ENCODE measurements at regions not wholly inside any gene's neighbourhood (a gene's known extent, or its start where the extent isn't known, plus 50 kb on each side); places are given as distances from the start of the nearest gene placed in this dataset.

DNA sequence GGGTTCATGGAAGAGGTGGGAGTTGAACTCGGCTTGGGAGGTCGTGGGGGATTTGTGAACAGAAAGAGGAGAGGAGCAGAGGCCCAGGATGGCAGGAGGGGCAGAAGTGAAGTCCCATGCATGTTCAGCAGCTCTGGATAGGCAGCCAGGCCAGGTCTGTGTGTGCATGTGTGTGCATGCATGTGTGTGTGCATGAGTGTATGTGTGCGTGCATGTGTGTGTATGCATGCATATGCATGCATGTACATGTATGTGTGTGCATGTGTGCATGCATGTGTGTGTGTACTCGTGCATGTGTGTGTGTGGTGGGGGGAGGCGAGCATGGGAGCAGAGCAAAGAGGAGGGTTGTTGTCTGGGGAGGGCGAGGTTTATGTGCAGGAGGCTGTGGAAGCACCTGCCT, 178.4 kb downstream of the RPLP1 start:
- intact Hi-C loops (cut with DNase I): no loop called here
- no peak overlapping the region for H3K27ac ChIP-seq
- no peaks in the 10 kb centered on the region for H3K4me1 ChIP-seq (ENCODE audit: insufficient read depth)
- DNase-seq: no peak
- H3K9me3 ChIP-seq: no peaks in the 10 kb centered on the region
- TF ChIP-seq, protein P1, sequence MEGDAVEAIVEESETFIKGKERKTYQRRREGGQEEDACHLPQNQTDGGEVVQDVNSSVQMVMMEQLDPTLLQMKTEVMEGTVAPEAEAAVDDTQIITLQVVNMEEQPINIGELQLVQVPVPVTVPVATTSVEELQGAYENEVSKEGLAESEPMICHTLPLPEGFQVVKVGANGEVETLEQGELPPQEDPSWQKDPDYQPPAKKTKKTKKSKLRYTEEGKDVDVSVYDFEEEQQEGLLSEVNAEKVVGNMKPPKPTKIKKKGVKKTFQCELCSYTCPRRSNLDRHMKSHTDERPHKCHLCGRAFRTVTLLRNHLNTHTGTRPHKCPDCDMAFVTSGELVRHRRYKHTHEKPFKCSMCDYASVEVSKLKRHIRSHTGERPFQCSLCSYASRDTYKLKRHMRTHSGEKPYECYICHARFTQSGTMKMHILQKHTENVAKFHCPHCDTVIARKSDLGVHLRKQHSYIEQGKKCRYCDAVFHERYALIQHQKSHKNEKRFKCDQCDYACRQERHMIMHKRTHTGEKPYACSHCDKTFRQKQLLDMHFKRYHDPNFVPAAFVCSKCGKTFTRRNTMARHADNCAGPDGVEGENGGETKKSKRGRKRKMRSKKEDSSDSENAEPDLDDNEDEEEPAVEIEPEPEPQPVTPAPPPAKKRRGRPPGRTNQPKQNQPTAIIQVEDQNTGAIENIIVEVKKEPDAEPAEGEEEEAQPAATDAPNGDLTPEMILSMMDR (IDR thresholded peaks at IDR 0.05): no peak
- TF ChIP-seq EP300 (IDR thresholded peaks at IDR 0.05) (no peak), POLR2A (IDR thresholded peaks at IDR 0.05) (no peak)
- no peaks in the 10 kb centered on the region for H3K27me3 ChIP-seq
- 61 to 66% (median 66%) methylated on average over 6 of the region's 6 CpGs for WGBS, 3 donors
- H3K36me3 ChIP-seq: no peaks in the 10 kb centered on the region
- no peak overlapping the region for H3K4me3 ChIP-seq

DNA sequence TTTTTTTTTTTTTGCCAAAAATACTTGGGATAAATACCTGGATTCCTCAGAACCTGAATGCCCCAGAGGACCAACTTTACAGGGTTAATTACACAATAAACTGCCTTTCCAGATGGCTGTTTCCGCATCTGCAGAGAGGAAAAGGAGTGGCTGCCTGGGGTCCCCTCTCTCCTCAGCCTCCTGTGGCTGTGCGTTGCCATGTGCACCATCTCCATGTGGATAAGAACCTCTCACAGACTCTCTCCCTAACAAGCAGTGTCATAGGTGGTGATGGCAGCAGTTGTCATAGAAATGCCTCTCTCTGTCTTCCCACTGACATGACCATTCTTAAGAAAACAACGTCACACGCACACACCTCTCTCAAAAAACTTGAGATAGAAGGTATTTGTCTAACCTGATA, 179.4 kb downstream of the RPLP1 start:
- no peak for TF ChIP-seq EP300 (IDR thresholded peaks at IDR 0.05)
- TF ChIP-seq POLR2A (IDR thresholded peaks at IDR 0.05): no peak
- TF ChIP-seq, protein P1 (IDR thresholded peaks at IDR 0.05): no peak
- Histone ChIP-seq H3K4me1 (ENCODE audit: insufficient read depth) (no peaks in the 10 kb centered on the region), H3K9me3 (no peaks in the 10 kb centered on the region), H3K27ac (no peak overlapping the region), H3K36me3 (no peaks in the 10 kb centered on the region), H3K27me3 (no peaks in the 10 kb centered on the region), H3K4me3 (no peak overlapping the region)
- WGBS, 3 donors: 70 to 84% (median 74%) methylated on average over 4 of the region's 4 CpGs
- no peak for DNase-seq
- intact Hi-C loops (cut with DNase I): no loop called here

DNA sequence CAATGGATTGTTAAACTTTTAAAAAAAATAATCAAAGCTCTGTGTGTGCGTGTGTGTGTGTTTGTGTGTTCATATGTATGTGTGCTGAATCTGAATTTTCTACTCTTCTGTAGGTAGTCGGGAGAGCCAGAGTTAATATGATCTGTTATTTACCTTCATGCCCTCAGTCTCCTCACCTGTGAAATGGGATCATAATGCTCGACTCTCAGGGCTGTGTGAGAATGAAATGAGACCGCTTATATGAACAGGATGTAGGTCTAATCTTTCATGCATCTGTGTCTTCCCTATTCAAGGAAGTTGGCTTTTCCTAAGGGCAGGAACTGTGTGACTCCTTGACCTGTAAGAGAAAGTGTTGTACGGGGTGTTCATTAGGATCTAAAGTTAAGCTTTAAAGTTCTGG, 182.2 kb downstream of the RPLP1 start:
- 82 to 90% (median 86%) methylated on average over 5 of the region's 5 CpGs for WGBS, 3 donors
- H3K27me3 ChIP-seq: no peaks in the 10 kb centered on the region
- H3K9me3 ChIP-seq: no peaks in the 10 kb centered on the region
- no peak overlapping the region for H3K4me3 ChIP-seq
- H3K36me3 ChIP-seq: no peaks in the 10 kb centered on the region
- no peak for DNase-seq
- H3K4me1 ChIP-seq (ENCODE audit: insufficient read depth): no peaks in the 10 kb centered on the region
- no peak overlapping the region for H3K27ac ChIP-seq
- no peak for TF ChIP-seq POLR2A (IDR thresholded peaks at IDR 0.05)
- TF ChIP-seq, protein P1 (IDR thresholded peaks at IDR 0.05): no peak
- TF ChIP-seq EP300 (IDR thresholded peaks at IDR 0.05): no peak
- intact Hi-C loops (cut with DNase I): no loop called here

DNA sequence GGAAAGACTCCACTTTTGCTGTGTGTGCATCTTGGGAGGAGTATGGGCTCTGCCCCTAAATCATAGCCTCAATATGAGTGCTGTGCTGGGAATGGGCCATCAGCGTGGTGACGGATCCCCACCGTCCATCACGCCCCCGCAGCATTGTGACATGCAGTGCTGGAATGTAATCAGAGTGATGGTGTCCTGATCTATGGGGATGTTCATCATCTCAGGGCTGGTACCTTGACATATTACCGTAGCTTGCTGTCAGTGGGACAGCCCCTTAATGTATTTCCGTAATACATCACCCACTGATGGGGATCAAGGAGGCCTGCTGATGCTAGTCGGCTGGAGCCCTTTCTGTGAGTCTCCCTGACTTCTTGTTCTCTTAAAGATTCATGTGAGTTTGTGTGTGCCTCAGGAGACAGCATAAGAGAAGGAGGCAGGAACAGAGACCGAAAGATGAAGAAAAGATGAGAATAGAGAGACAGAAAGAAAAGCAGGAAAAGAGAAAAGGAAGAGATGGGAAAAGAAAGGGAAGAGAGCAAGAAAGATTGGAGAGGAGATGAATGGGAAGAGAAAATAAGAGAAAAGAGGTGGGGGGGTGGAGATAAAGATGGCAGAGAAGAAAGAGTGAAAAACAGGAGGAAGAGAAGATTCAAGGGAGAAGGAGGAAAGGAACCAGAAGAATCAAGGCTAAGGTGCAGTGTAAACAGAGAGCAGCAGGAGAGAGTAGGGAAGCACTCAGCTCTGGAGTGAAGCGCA, 183.7 kb downstream of the RPLP1 start:
- Histone ChIP-seq H3K4me3 (no peak overlapping the region), H3K27me3 (no peaks in the 10 kb centered on the region), H3K4me1 (ENCODE audit: insufficient read depth) (no peaks in the 10 kb centered on the region), H3K36me3 (no peaks in the 10 kb centered on the region), H3K9me3 (no peaks in the 10 kb centered on the region), H3K27ac (no peak overlapping the region)
- WGBS, 3 donors: 68 to 76% (median 73%) methylated on average over 10 of the region's 10 CpGs
- no peak for DNase-seq
- no peak for TF ChIP-seq POLR2A (IDR thresholded peaks at IDR 0.05)
- TF ChIP-seq EP300 (IDR thresholded peaks at IDR 0.05): no peak
- TF ChIP-seq, protein P1 (IDR thresholded peaks at IDR 0.05): no peak
- intact Hi-C loops (cut with DNase I): no loop called here
